ENCODE measurements at regions not wholly inside any gene's neighbourhood (a gene's known extent, or its start where the extent isn't known, plus 50 kb on each side); places are given as distances from the start of the nearest gene placed in this dataset.

DNA sequence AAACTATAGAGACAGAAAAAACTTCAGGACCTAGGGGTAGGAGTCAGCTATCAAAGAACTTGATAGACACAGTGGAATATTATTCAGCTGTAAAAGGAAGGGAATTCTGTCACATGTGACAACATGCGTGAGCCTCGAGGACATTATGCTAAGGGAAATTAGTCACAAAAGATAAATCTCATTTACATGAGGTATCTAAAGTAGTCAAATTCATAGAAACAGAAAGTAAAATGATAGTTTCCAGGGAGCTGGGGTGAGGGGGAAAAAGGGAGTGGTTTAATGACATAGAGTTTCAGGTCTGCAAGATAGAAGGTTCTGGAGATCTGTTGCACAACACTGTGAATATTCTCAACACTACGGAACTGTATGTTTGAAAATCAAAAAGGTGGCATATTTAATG is 50.0 kb upstream of the PRIMA1 start:
- TF ChIP-seq, protein P1, sequence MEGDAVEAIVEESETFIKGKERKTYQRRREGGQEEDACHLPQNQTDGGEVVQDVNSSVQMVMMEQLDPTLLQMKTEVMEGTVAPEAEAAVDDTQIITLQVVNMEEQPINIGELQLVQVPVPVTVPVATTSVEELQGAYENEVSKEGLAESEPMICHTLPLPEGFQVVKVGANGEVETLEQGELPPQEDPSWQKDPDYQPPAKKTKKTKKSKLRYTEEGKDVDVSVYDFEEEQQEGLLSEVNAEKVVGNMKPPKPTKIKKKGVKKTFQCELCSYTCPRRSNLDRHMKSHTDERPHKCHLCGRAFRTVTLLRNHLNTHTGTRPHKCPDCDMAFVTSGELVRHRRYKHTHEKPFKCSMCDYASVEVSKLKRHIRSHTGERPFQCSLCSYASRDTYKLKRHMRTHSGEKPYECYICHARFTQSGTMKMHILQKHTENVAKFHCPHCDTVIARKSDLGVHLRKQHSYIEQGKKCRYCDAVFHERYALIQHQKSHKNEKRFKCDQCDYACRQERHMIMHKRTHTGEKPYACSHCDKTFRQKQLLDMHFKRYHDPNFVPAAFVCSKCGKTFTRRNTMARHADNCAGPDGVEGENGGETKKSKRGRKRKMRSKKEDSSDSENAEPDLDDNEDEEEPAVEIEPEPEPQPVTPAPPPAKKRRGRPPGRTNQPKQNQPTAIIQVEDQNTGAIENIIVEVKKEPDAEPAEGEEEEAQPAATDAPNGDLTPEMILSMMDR (IDR thresholded peaks at IDR 0.05), result no peak
- H3K9me3 ChIP-seq, result no peaks in the 10 kb centered on the region
- intact Hi-C loops (cut with DNase I), result no loop called here
- DNase-seq (no peak), ATAC-seq (no peak)
- no peaks in the 10 kb centered on the region for H3K4me1 ChIP-seq
- H3K27me3 ChIP-seq, result no peaks in the 10 kb centered on the region
- no peak overlapping the region for H3K4me3 ChIP-seq
- H3K27ac ChIP-seq, result no peak overlapping the region
- no peaks in the 10 kb centered on the region for H3K36me3 ChIP-seq

Measured in upper lobe of right lung (tissue), 1 donor.